ENCODE measurements at regions not wholly inside any gene's neighbourhood (a gene's known extent, or its start where the extent isn't known, plus 50 kb on each side); places are given as distances from the start of the nearest gene placed in this dataset.

GRCh38 chr6:48814957-48815356 lies 648.1 kb downstream of the MMUT start:
- Histone ChIP-seq H3K4me1 (no peaks in the 10 kb centered on the region), H3K36me3 (no peaks in the 10 kb centered on the region), H3K9me3 (no peaks in the 10 kb centered on the region), H3K27ac (no peak overlapping the region), H3K4me3 (no peak overlapping the region), H3K27me3 (no peaks in the 10 kb centered on the region)
- DNase-seq: no peak
- TF ChIP-seq CTCF (IDR thresholded peaks at IDR 0.05): no peak
- TF ChIP-seq POLR2A (IDR thresholded peaks at IDR 0.05): no peak
- intact Hi-C loops (cut with DNase I): no loop called here

GRCh38 chr6:48813836-48814235 lies 649.2 kb downstream of the MMUT start:
- no peak for DNase-seq
- 59 to 70% methylated on average over 3 of the region's 3 CpGs for WGBS, 2 donors

GRCh38 chr6:48809700-48810099 lies 653.4 kb downstream of the MMUT start:
- H3K36me3 ChIP-seq: no peaks in the 10 kb centered on the region
- WGBS, 2 donors: 72 to 75% methylated on average over 2 of the region's 2 CpGs
- intact Hi-C loops (cut with DNase I): no loop called here
- H3K4me3 ChIP-seq: no peak overlapping the region
- TF ChIP-seq POLR2A (IDR thresholded peaks at IDR 0.05) (no peak), CTCF (IDR thresholded peaks at IDR 0.05) (no peak)
- DNase-seq: no peak
- H3K4me1 ChIP-seq: no peaks in the 10 kb centered on the region
- no peaks in the 10 kb centered on the region for H3K27me3 ChIP-seq
- no peak overlapping the region for H3K27ac ChIP-seq
- no peaks in the 10 kb centered on the region for H3K9me3 ChIP-seq

More at GRCh38 chr6:48813836-48814235, 649.2 kb downstream of the MMUT start:
- intact Hi-C loops (cut with DNase I): no loop called here
- Histone ChIP-seq H3K27ac (no peak overlapping the region), H3K4me3 (no peak overlapping the region), H3K4me1 (no peaks in the 10 kb centered on the region), H3K27me3 (no peaks in the 10 kb centered on the region), H3K9me3 (no peaks in the 10 kb centered on the region), H3K36me3 (no peaks in the 10 kb centered on the region)
- TF ChIP-seq CTCF (IDR thresholded peaks at IDR 0.05) (no peak), POLR2A (IDR thresholded peaks at IDR 0.05) (no peak)

- 49 to 54% methylated on average over 4 of the region's 4 CpGs for WGBS, 2 donors
Measured at GRCh38 chr6:48809245-48809644, 653.8 kb downstream of the MMUT start.

GRCh38 chr6:48798296-48798695 lies 664.8 kb downstream of the MMUT start:
- H3K4me1 ChIP-seq: no peaks in the 10 kb centered on the region
- TF ChIP-seq POLR2A (IDR thresholded peaks at IDR 0.05) (no peak), CTCF (IDR thresholded peaks at IDR 0.05) (no peak)
- no peak overlapping the region for H3K27ac ChIP-seq
- H3K4me3 ChIP-seq: no peak overlapping the region
- intact Hi-C loops (cut with DNase I): no loop called here
- no peak for DNase-seq
- H3K36me3 ChIP-seq: no peaks in the 10 kb centered on the region
- H3K27me3 ChIP-seq: no peaks in the 10 kb centered on the region
- 73 to 90% methylated on average over 3 of the region's 3 CpGs for whole genome bisulfite sequencing, 2 donors
- no peaks in the 10 kb centered on the region for H3K9me3 ChIP-seq

More at GRCh38 chr6:48809245-48809644, 653.8 kb downstream of the MMUT start:
- Histone ChIP-seq H3K27me3 (no peaks in the 10 kb centered on the region), H3K27ac (no peak overlapping the region), H3K9me3 (no peaks in the 10 kb centered on the region), H3K36me3 (no peaks in the 10 kb centered on the region), H3K4me3 (no peak overlapping the region), H3K4me1 (no peaks in the 10 kb centered on the region)
- no peak for TF ChIP-seq POLR2A (IDR thresholded peaks at IDR 0.05)
- no peak for TF ChIP-seq CTCF (IDR thresholded peaks at IDR 0.05)
- DNase-seq: no peak
- intact Hi-C loops (cut with DNase I): no loop called here
